ENCODE measurements at regions not wholly inside any gene's neighbourhood (a gene's known extent, or its start where the extent isn't known, plus 50 kb on each side); places are given as distances from the start of the nearest gene placed in this dataset.
A peak's percentile ranks its signal among the peaks of the same experiment; 100 is the strongest.

DNA sequence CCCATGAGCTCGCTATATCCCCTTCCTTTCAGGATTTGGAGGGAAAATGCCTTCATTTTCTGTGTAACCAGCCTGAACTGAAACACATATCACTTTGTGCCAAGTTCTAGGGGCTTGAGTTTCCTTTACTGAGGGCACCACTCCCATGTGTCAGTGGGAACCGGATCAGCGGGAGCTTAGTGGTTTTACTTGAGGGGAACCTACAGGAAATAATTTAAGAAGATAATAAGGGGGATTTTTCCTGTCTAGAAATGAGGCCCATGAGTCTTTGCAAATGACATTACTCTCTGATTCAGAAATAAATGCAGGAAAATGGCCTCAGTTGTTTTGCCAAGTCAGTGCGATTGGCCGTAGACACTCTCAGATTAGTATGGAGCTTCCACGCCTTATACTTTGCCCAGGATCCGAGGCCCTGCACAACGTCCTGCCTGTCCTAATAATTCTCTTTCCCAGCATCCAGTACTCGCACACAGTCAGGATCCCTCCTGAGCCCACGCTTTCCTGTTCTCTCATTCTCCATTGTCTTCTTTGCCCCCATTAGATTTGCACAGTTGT, 86.4 kb upstream of the LYZL1 start:
- DNase-seq (ENCODE audit: low read depth): no peak
- Histone ChIP-seq H3K9me3 (ENCODE audit: insufficient read depth, low read depth, low read length) (no peaks in the 10 kb centered on the region), H2AFZ (ENCODE audit: low read depth, low read length) (no peak overlapping the region), H3K4me3 (ENCODE audit: insufficient read depth, low read depth, low read length) (no peak overlapping the region), H3K27ac (ENCODE audit: low read depth, low read length) (no peak overlapping the region), H3K36me3 (ENCODE audit: insufficient read depth, low read length) (no peaks in the 10 kb centered on the region), H3K4me2 (ENCODE audit: low read length) (no peak overlapping the region), H4K20me1 (ENCODE audit: insufficient read depth, low read length) (no peaks in the 10 kb centered on the region), H3K9ac (ENCODE audit: low read length) (no peak overlapping the region), H3K27me3 (ENCODE audit: insufficient read depth, low read length) (peaks cover 7% of the 10 kb centered on the region), H3K4me1 (ENCODE audit: insufficient read depth, low read length) (no peaks in the 10 kb centered on the region), H3K79me2 (ENCODE audit: insufficient read depth, low read length) (no peaks in the 10 kb centered on the region)
- FAIRE-seq: no peak
- H3K27me3 Mint-ChIP-seq (ENCODE audit: low read depth, unreplicated experiment): peaks cover 9% of the 10 kb centered on the region
- H3K9me3 Mint-ChIP-seq (ENCODE audit: unreplicated experiment): no peaks in the 10 kb centered on the region
- H3K36me3 Mint-ChIP-seq (ENCODE audit: low read depth, unreplicated experiment): no peaks in the 10 kb centered on the region
- H3K4me3 Mint-ChIP-seq (ENCODE audit: unreplicated experiment): no peak overlapping the region
- TF ChIP-seq EZH2 (IDR thresholded peaks at IDR 0.05; ENCODE audit: insufficient read depth, low read length): no peak
- TF ChIP-seq, protein P1, sequence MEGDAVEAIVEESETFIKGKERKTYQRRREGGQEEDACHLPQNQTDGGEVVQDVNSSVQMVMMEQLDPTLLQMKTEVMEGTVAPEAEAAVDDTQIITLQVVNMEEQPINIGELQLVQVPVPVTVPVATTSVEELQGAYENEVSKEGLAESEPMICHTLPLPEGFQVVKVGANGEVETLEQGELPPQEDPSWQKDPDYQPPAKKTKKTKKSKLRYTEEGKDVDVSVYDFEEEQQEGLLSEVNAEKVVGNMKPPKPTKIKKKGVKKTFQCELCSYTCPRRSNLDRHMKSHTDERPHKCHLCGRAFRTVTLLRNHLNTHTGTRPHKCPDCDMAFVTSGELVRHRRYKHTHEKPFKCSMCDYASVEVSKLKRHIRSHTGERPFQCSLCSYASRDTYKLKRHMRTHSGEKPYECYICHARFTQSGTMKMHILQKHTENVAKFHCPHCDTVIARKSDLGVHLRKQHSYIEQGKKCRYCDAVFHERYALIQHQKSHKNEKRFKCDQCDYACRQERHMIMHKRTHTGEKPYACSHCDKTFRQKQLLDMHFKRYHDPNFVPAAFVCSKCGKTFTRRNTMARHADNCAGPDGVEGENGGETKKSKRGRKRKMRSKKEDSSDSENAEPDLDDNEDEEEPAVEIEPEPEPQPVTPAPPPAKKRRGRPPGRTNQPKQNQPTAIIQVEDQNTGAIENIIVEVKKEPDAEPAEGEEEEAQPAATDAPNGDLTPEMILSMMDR (IDR thresholded peaks at IDR 0.05; ENCODE audit: insufficient read depth, low read depth, low read length): no peak
- peaks cover 8% of the 10 kb centered on the region for H3K4me1 Mint-ChIP-seq (ENCODE audit: low read depth, unreplicated experiment)
- H3K27ac Mint-ChIP-seq (ENCODE audit: unreplicated experiment): no peak overlapping the region

DNA sequence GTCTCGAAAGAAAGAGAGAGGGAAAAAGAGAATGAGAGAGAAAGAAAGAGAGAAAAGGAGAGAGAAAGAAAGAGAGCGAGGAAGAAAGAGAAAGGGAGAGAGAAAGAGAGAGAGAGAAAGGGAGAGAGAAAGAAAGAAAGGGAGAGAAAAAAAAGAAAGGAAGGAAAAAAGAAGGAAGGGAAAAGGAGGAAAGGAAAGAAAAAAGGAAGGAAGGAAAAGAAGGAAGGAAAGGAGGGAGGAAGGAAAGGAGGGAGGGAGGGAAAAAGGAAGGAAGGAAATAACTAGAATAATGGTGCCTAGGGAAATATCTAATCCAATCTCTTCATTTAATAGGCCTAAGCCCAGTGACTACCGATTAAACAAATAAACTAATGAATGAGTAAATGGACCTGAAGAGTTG, 85.4 kb upstream of the LYZL1 start:
- no peak for FAIRE-seq
- H3K4me3 Mint-ChIP-seq (ENCODE audit: unreplicated experiment): no peak overlapping the region
- Histone ChIP-seq H3K9ac (ENCODE audit: low read length) (no peak overlapping the region), H3K4me2 (ENCODE audit: low read length) (no peak overlapping the region), H3K4me1 (ENCODE audit: insufficient read depth, low read length) (no peaks in the 10 kb centered on the region), H3K36me3 (ENCODE audit: insufficient read depth, low read length) (no peaks in the 10 kb centered on the region), H3K79me2 (ENCODE audit: insufficient read depth, low read length) (no peaks in the 10 kb centered on the region), H3K27ac (ENCODE audit: low read depth, low read length) (no peak overlapping the region), H3K9me3 (ENCODE audit: insufficient read depth, low read depth, low read length) (no peaks in the 10 kb centered on the region), H3K27me3 (ENCODE audit: insufficient read depth, low read length) (peaks cover 7% of the 10 kb centered on the region), H3K4me3 (ENCODE audit: insufficient read depth, low read depth, low read length) (no peak overlapping the region), H4K20me1 (ENCODE audit: insufficient read depth, low read length) (no peaks in the 10 kb centered on the region), H2AFZ (ENCODE audit: low read depth, low read length) (no peak overlapping the region)
- H3K36me3 Mint-ChIP-seq (ENCODE audit: low read depth, unreplicated experiment): no peaks in the 10 kb centered on the region
- peaks cover 8% of the 10 kb centered on the region for H3K4me1 Mint-ChIP-seq (ENCODE audit: low read depth, unreplicated experiment)
- no peak overlapping the region for H3K27ac Mint-ChIP-seq (ENCODE audit: unreplicated experiment)
- H3K9me3 Mint-ChIP-seq (ENCODE audit: unreplicated experiment): peaks cover 2% of the 10 kb centered on the region
- no peak for DNase-seq (ENCODE audit: low read depth)
- TF ChIP-seq, protein P1 (IDR thresholded peaks at IDR 0.05; ENCODE audit: insufficient read depth, low read depth, low read length): no peak
- TF ChIP-seq EZH2 (IDR thresholded peaks at IDR 0.05; ENCODE audit: insufficient read depth, low read length): no peak
- peaks cover 9% of the 10 kb centered on the region for H3K27me3 Mint-ChIP-seq (ENCODE audit: low read depth, unreplicated experiment)

DNA sequence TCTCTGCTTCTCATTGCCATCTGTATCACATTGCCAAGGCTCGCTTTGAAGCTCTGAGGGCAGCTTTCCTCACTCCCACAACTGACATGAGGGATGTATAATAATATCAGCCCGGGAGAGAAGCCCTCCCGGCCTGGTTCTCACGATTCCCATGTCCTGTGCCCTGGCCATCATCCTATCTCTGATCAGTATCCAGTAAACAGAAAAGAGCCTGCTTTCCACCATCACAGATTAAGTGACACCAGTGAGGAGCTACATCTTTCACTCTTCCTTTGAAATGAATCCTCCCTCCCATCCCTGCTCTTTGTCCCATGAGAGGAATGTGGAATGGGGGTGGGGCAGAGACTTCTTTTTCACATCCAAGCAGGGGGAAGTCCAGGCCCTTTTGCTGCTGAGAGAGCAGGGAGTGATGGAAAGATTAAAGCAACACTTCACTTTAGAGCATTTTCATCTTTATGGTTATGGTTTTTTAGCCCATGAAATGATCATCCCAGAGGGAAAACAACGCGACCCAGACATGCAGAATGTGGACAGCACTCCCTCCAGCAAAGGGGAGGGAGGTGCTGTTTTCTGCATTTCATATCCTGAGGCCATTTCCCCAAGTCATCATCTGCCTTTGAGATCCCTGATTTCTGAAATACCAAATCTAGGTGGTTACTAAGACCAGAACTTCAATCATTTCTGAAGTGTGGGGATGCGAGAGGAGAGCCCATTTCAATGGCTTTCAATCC, 84.6 kb upstream of the LYZL1 start:
- Histone ChIP-seq H3K27ac (ENCODE audit: low read depth, low read length) (no peak overlapping the region), H4K20me1 (ENCODE audit: insufficient read depth, low read length) (no peaks in the 10 kb centered on the region), H3K79me2 (ENCODE audit: insufficient read depth, low read length) (no peaks in the 10 kb centered on the region), H3K27me3 (ENCODE audit: insufficient read depth, low read length) (peaks cover 7% of the 10 kb centered on the region), H3K4me1 (ENCODE audit: insufficient read depth, low read length) (no peaks in the 10 kb centered on the region), H3K4me3 (ENCODE audit: insufficient read depth, low read depth, low read length) (no peak overlapping the region), H3K36me3 (ENCODE audit: insufficient read depth, low read length) (no peaks in the 10 kb centered on the region), H3K9ac (ENCODE audit: low read length) (no peak overlapping the region), H3K4me2 (ENCODE audit: low read length) (no peak overlapping the region), H3K9me3 (ENCODE audit: insufficient read depth, low read depth, low read length) (no peaks in the 10 kb centered on the region), H2AFZ (ENCODE audit: low read depth, low read length) (no peak overlapping the region)
- no peak for DNase-seq (ENCODE audit: low read depth)
- Mint-ChIP-seq H3K4me3 (ENCODE audit: unreplicated experiment) (peak overlapping the region; percentile 11), H3K4me1 (ENCODE audit: low read depth, unreplicated experiment) (peaks cover 8% of the 10 kb centered on the region), H3K9me3 (ENCODE audit: unreplicated experiment) (peaks cover 2% of the 10 kb centered on the region), H3K27me3 (ENCODE audit: low read depth, unreplicated experiment) (peaks cover 9% of the 10 kb centered on the region), H3K36me3 (ENCODE audit: low read depth, unreplicated experiment) (no peaks in the 10 kb centered on the region), H3K27ac (ENCODE audit: unreplicated experiment) (peak overlapping the region; percentile 36)
- FAIRE-seq: no peak
- TF ChIP-seq, protein P1 (IDR thresholded peaks at IDR 0.05; ENCODE audit: insufficient read depth, low read depth, low read length): no peak
- TF ChIP-seq EZH2 (IDR thresholded peaks at IDR 0.05; ENCODE audit: insufficient read depth, low read length): no peak
